Stimulated activated CD4-positive, alpha-beta T cell treated with anti-CD3 and anti-CD28 coated beads, TNF-alpha, amount 100 ng/mL, for 4 hours (primary cell): ENCODE measurements at regions not wholly inside any gene's neighbourhood (a gene's known extent, or its start where the extent isn't known, plus 50 kb on each side); places are given as distances from the start of the nearest gene placed in this dataset.
A peak's percentile ranks its signal among the peaks of the same experiment; 100 is the strongest.
"Not testable (repeated sequence)": the region's sequence is repeated elsewhere in the genome, so short reads cannot be mapped to it uniquely, and the experiment has no call there.

ENCODE experiments used
- DNase-seq, 3 experiments: peaks; one replicate each; pipeline ENCODE4 v3.0.0-alpha.2; 2020; ENCODE audit warnings: low read depth in 3 of 3

- DNase-seq, result no peak
These were observed 50.8 kb upstream of the ECHDC3 start for GRCh38 chr10:11691319-11691755.

- no peak for DNase-seq
These were observed 52.0 kb upstream of the ECHDC3 start for GRCh38 chr10:11689945-11690736.

- not testable (repeated sequence) for DNase-seq
These were observed 53.8 kb upstream of the ECHDC3 start for GRCh38 chr10:11688448-11688795.

GRCh38 chr10:11687779-11688447, 54.3 kb upstream of the ECHDC3 start:
- DNase-seq, result no peak

GRCh38 chr10:11687357-11687771, 54.8 kb upstream of the ECHDC3 start:
- DNase-seq, result no peak

- DNase-seq, result peak in 1 of 3 experiments; percentile 16
These were observed 56.4 kb upstream of the ECHDC3 start for GRCh38 chr10:11685787-11686218.

GRCh38 chr10:11684717-11685645, 57.2 kb upstream of the ECHDC3 start:
- peak; percentile 18 to 36 (median 35) for DNase-seq

GRCh38 chr10:11684341-11684716, 57.9 kb upstream of the ECHDC3 start:
- DNase-seq, result not testable (repeated sequence)

- DNase-seq, result no peak
These were observed 58.5 kb upstream of the ECHDC3 start for GRCh38 chr10:11683529-11684320.

GRCh38 chr10:11682851-11683250, 59.3 kb upstream of the ECHDC3 start:
- DNase-seq, result no peak

GRCh38 chr10:11682267-11682683, 59.9 kb upstream of the ECHDC3 start:
- DNase-seq, result no peak

- DNase-seq, result no peak
These were observed 61.7 kb upstream of the ECHDC3 start for GRCh38 chr10:11680496-11680895.

GRCh38 chr10:11679946-11680345, 62.2 kb upstream of the ECHDC3 start:
- DNase-seq, result no peak

- no peak for DNase-seq
These were observed 63.9 kb upstream of the ECHDC3 start for GRCh38 chr10:11678074-11678793.

GRCh38 chr10:11677480-11677879, 64.7 kb upstream of the ECHDC3 start:
- DNase-seq, result no peak

GRCh38 chr10:11673346-11674280, 62.2 kb upstream of the USP6NL start:
- no peak for DNase-seq

GRCh38 chr10:11672836-11673235, 61.4 kb upstream of the USP6NL start:
- no peak for DNase-seq

- no peak for DNase-seq
These were observed 58.9 kb upstream of the USP6NL start for GRCh38 chr10:11670381-11670780.

GRCh38 chr10:11668847-11669610, 57.6 kb upstream of the USP6NL start:
- DNase-seq, result no peak
